ENCODE measurements at regions not wholly inside any gene's neighbourhood (a gene's known extent, or its start where the extent isn't known, plus 50 kb on each side); places are given as distances from the start of the nearest gene placed in this dataset.

DNA sequence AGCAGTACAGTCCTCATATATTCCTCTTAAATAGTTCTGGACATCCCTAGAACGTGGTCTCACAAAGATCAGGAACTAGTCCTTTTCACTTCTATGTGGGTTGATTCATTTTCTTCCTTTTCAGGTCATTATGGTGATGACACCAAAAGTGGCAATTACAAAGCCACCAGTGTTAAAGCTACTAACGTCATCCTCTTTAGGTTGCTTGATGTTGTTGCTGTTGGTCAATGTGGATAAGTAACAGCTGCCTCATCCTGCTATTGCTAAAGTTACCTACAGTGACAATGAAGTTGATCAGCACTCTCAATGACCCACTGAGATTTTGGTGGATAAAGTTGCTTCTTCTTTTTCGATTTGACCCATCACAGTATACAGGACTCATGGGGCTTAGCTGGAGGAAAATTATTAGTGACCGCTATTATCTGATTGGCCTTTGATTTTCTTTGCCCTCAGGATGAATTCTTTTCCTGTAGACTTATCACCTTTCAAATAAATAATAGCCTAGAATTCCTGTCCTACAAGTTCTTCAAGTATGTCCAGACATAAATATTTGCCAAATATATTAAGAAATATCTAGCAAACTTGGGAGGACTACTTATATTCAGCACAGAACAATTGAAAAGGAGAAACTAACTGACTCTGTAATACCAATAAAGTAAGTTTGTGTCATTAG lies 54.0 kb upstream of the ATP2B1 start:
- TF ChIP-seq POLR2A (IDR thresholded peaks at IDR 0.05) = no peak
- no peak for TF ChIP-seq CTCF (IDR thresholded peaks at IDR 0.05)
- TF ChIP-seq POLR2AphosphoS5 (IDR thresholded peaks at IDR 0.05) = no peak
- TF ChIP-seq EP300 (IDR thresholded peaks at IDR 0.05) = no peak

All from gastroesophageal sphincter (tissue), 3 donors.